GM18498 (cell line): ENCODE measurements at regions not wholly inside any gene's neighbourhood (a gene's known extent, or its start where the extent isn't known, plus 50 kb on each side); places are given as distances from the start of the nearest gene placed in this dataset.

Source experiments
- ATAC-seq: cut with Tn5 transposase; IDR thresholded peaks from one replicate; pipeline ENCODE4 v1.9.1; 2021; ENCODE audit warnings: mild to moderate bottlenecking, moderate library complexity; ENCODE audit not compliant: unreplicated experiment

DNA sequence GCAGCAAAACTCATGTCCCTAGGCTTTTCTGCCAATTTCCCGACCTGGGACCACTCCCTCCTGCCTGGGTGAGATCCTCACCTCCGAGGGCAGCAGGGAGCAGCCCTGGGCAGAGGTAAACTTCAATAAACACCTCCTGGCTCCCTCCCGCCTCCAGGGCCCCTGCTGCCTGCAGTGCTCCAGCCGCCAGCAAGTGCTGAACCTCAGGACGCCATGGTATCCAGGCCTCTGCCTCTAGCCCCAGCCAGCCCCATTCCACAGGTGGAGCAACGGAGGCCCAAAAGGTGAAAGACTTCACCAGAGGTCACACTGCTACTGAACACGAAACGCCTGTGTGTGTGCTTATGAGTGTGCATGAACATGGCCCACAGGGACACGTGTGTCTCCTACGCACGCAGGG, 59.9 kb upstream of the LINGO1 start:
- ATAC-seq: no peak

- ATAC-seq: no peak
These were observed 58.9 kb upstream of the LINGO1 start for GRCh38 chr15:77691607-77692006.

- ATAC-seq: no peak
These were observed 57.1 kb upstream of the LINGO1 start for GRCh38 chr15:77689821-77690220.

- ATAC-seq: no peak
These were observed 56.0 kb upstream of the LINGO1 start for GRCh38 chr15:77688693-77689092.

- no peak for ATAC-seq
These were observed 55.6 kb upstream of the LINGO1 start for GRCh38 chr15:77688266-77688665.

DNA sequence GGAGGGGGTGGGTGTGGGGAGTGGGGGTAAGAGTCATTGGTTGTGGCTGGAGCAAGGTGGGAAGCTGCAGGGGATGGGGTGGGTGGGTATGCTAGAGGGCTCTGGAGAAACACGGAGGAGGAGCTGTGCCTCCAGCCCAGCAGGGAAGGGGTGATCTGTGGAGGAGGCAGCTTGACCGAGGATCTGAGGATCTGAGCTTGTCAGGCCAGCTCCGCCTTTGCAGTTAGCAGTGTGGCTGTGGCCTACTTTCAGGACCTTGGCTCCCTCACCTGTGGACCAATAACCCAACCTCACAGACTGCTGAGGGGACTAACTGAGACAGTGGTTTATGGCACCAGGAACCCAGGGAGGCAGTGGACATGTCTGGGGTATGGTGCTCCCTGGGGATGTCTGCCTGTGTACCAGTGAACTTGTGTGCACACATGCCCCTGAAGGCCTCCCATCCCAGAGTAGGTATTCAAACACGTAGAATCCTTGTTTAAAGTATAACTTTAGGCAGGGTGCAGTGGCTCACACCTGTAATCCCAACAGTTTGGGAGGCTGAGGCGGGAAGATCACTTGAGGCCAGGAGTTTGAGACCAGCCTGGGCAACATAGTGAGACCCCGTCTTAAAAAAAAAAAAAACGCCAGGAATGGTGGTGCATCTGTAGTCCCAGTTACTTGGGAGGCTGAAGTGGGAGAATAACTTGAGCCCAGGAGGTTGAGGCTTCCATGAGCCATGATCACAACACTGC, 52.5 kb upstream of the LINGO1 start:
- ATAC-seq: no peak

DNA sequence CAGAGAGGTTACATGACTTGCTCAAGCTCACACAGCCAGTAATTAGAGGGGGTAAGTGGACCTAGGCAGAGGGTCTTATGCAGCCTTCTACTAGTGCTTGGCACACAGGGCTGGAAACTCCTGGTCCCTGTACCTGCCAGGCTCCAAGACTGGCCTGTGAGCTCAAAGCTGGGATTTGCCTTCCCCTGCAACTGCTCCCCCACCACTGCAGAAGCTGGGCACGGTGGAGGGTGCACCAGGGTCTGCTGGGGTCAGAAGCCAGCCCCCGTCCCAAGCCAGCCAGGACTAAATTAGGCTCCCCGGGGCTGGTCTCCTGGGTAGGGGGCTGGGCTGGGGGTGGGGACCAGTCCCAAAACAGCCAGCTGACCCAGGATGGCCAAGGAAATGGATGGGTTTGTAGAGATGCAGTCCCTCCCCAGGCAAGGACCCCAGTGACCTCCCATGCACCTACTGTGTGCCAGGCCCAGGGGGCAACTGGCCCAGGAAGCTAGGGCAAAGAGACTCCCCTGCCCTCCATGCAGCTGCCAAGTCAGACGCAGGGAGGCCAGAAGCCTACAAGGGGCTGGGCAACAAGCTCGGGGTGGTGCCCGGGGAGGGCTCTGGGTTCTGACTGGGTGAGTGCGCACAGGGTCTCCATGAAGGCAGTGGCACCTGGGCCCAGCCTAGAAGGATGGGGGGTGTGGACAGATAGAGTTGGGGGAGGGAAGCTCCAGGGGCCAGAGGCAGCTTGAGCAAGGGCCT, 51.8 kb upstream of the LINGO1 start:
- ATAC-seq: no peak

DNA sequence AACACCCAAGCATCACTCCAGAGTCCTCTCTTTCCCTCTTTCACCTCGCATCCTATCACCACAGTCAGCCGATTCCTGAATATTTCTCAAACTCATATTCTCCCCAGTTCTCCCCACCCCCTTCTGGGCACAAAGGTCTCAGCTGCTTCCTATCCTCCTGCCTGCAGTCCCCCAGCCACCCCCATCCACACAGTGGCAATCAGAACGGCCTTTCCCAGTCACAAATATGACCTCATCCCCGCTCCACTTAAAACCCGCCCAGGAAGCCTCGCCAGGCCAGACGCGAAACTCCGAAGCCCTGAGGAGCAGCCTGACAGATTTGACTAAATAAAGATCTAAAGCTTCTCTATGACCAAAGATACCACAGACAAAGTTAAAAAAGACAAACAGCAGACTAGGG, 49.9 kb upstream of the LINGO1 start:
- ATAC-seq: no peak
